Activated naive CD8-positive, alpha-beta T cell treated with anti-CD3 and anti-CD28 coated beads, Interleukin-2, amount 10 ng/mL, durations not matched to agents 7 days and 5 days (primary cell): ENCODE measurements at regions not wholly inside any gene's neighbourhood (a gene's known extent, or its start where the extent isn't known, plus 50 kb on each side); places are given as distances from the start of the nearest gene placed in this dataset.

Experiments
- ATAC-seq: fragments of 150-1000 bp; cut with Tn5 transposase; one replicate; pipeline ENCODE4 v1.10.0; 2021; ENCODE audit warnings: low read depth, moderate library complexity
- POLR2A ChIA-PET: fragments of 350-600 bp; sonication (Branson Sonifier 250); formaldehyde crosslinking; loops from one replicate; lab custom pipeline; 2021; ENCODE audit warnings: antibody characterized with exemption; lab: Charles Lee
- DNase-seq: peaks from one replicate; pipeline ENCODE4 v3.0.0; 2021
- H3K27ac Mint-ChIP-seq: one replicate; pipeline ENCODE4 v1.8.0; 2022; ENCODE audit warnings: mild to moderate bottlenecking, mixed read lengths
- H3K27me3 Mint-ChIP-seq: one replicate; pipeline ENCODE4 v1.8.0; 2022; ENCODE audit warnings: mild to moderate bottlenecking, moderate library complexity, mixed read lengths
- H3K36me3 Mint-ChIP-seq: one replicate; pipeline ENCODE4 v1.8.0; 2021; ENCODE audit warnings: mild to moderate bottlenecking, mixed read lengths
- H3K4me1 Mint-ChIP-seq: one replicate; pipeline ENCODE4 v1.8.0; 2021; ENCODE audit warnings: mixed read lengths
- H3K4me3 Mint-ChIP-seq: one replicate; pipeline ENCODE4 v1.8.0; 2022; ENCODE audit warnings: mild to moderate bottlenecking, moderate library complexity, mixed read lengths
- H3K9me3 Mint-ChIP-seq: one replicate; pipeline ENCODE4 v1.8.0; 2021; ENCODE audit warnings: mixed read lengths

DNA sequence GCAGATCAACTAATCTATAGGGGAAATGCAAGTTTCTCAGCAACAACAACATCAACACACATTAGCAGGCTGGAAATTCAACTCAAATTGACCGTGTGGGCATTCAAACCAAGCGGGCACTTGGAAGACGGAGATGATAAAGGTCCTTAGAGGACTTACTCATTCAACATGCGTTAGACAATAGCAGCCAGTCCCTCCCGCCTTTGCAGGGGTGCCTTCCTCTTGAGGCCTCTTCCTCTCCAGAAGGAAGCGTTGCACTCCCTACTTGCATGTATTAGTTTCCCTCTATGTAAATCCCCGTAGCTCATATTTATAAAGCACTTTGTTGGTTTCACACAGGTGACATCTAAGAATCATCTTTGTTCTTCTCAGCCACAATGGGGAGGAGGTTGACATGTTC lies 300.8 kb upstream of the STXBP5 start:
- POLR2A ChIA-PET: no interaction called here
- ATAC-seq (no peak), DNase-seq (no peak)
- Mint-ChIP-seq H3K27ac (no peak overlapping the region), H3K27me3 (peaks cover 6% of the 10 kb centered on the region), H3K4me3 (no peak overlapping the region), H3K9me3 (no peaks in the 10 kb centered on the region), H3K4me1 (no peaks in the 10 kb centered on the region), H3K36me3 (no peaks in the 10 kb centered on the region)

DNA sequence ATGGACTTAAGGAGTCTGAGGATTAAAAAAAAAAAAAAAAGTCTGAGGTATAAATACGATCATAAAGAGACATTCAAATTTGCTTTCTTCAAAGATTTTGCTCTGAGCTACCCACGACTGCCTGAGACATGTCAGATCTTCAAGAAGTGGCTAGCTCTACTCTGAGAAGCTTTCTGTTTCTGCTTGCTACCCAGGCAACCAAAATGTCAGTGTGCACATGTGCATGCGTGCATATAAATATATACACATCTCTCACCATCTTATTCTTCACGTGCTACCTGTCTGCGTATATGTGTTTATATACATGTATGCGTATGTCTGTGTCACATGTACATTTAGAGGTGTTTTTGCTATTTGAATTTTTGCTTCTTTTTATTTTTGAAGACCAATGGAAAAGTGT lies 299.6 kb upstream of the STXBP5 start:
- DNase-seq (no peak), ATAC-seq (no peak)
- Mint-ChIP-seq H3K27me3 (peaks cover 2% of the 10 kb centered on the region), H3K36me3 (no peaks in the 10 kb centered on the region), H3K4me3 (no peak overlapping the region), H3K4me1 (no peaks in the 10 kb centered on the region), H3K27ac (no peak overlapping the region), H3K9me3 (no peaks in the 10 kb centered on the region)
- POLR2A ChIA-PET: no interaction called here

DNA sequence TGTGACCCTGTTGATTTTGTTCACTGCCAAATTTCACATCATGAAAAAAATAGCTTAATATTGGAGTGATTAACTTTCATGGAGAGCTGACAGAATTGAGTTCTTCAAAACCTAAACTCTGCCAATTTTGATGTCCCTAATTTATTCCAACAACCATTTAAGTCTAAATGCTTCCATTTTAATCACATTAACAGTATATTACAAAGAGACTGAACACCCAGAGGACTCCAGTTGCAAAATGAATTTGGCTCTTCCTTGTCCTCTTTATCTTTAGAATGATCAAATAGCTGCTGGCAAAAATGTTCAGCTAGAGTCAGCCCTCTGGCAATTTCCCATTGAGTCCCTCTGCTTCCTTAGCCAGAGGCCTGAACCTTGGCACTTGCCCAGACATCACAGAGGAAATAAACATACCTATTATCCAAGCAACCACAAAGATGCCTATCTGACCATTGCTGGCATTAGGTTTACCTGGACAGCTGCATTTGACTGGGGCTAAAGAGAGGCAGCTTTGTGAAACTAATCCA lies 299.0 kb upstream of the STXBP5 start:
- POLR2A ChIA-PET: no interaction called here
- H3K27me3 Mint-ChIP-seq: peaks cover 2% of the 10 kb centered on the region
- no peaks in the 10 kb centered on the region for H3K4me1 Mint-ChIP-seq
- no peaks in the 10 kb centered on the region for H3K9me3 Mint-ChIP-seq
- no peak overlapping the region for H3K27ac Mint-ChIP-seq
- no peaks in the 10 kb centered on the region for H3K36me3 Mint-ChIP-seq
- DNase-seq (no peak), ATAC-seq (no peak)
- no peak overlapping the region for H3K4me3 Mint-ChIP-seq

DNA sequence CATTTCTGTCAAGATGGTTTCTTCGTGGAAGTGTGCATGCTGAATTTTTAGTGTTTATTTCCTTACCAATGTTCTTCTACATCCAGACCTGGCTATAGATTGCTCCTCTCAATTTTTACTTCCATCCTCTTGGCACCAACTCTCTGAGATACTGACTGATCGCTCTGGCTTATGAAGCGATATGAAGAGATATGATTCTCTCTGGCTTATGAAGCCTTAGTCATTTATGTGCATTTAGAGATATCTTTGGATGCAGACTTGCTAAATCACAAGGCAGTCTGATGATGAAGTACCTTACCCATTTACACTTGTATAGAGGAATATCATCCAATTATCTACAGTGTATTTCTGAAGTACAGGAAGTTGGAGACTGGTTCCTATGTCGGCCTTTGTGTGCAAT lies 295.4 kb upstream of the STXBP5 start:
- Mint-ChIP-seq H3K9me3 (no peaks in the 10 kb centered on the region), H3K27ac (no peak overlapping the region), H3K4me3 (no peak overlapping the region), H3K36me3 (no peaks in the 10 kb centered on the region), H3K4me1 (no peaks in the 10 kb centered on the region), H3K27me3 (peaks cover 3% of the 10 kb centered on the region)
- DNase-seq (no peak), ATAC-seq (no peak)
- POLR2A ChIA-PET: no interaction called here

DNA sequence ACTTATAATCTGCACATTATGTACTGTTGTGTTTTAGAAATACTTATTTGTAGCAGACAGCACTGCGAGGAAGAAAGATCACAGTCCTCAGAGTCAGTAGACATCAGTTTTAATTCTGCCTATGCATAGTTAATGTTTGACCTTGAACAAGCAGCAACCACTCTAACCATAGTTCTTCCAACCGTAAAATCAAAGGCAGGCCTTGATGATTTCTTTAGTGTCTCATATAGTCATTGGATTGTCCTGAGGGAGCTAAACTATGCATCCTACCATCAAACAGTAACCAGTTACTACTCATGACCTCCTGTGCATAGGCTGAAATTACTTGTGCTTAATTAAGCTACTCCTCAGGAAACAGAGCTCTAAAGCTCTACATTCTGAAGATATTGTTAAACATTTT lies 294.8 kb upstream of the STXBP5 start:
- Mint-ChIP-seq H3K9me3 (no peaks in the 10 kb centered on the region), H3K4me1 (peaks cover 1% of the 10 kb centered on the region), H3K27me3 (peaks cover 3% of the 10 kb centered on the region), H3K27ac (no peak overlapping the region), H3K36me3 (no peaks in the 10 kb centered on the region), H3K4me3 (no peak overlapping the region)
- ATAC-seq (no peak), DNase-seq (no peak)
- POLR2A ChIA-PET: no interaction called here

- no peak overlapping the region for H3K4me3 Mint-ChIP-seq
- no peak overlapping the region for H3K27ac Mint-ChIP-seq
- H3K9me3 Mint-ChIP-seq: no peaks in the 10 kb centered on the region
- POLR2A ChIA-PET: no interaction called here
- ATAC-seq (no peak), DNase-seq (no peak)
- H3K36me3 Mint-ChIP-seq: no peaks in the 10 kb centered on the region
- H3K4me1 Mint-ChIP-seq: peaks cover 1% of the 10 kb centered on the region
- H3K27me3 Mint-ChIP-seq: peaks cover 3% of the 10 kb centered on the region
These were observed 294.3 kb upstream of the STXBP5 start for GRCh38 chr6:146909886-146910285.

DNA sequence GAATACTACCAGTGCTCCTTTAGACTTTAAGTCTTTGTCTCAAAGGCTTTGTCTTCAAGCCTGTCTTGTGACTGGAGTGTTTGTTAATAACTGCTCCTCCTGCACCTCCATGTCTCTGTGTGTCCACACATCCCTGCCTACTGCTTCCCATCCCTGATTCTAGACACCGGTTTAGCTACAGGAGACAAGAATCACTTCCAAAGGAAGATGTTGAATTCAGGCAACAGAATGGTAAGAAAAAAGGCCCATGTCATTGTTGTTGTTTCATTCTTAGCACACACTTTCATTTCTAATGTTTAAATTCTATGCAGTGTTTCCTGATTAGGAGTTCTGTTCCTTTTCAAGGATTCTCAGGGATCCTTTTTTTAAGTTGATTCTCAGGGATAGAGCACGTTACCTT lies 293.6 kb upstream of the STXBP5 start:
- H3K4me3 Mint-ChIP-seq: no peak overlapping the region
- ATAC-seq: no peak
- no peaks in the 10 kb centered on the region for H3K9me3 Mint-ChIP-seq
- no peak overlapping the region for H3K27ac Mint-ChIP-seq
- peaks cover 1% of the 10 kb centered on the region for H3K4me1 Mint-ChIP-seq
- peaks cover 3% of the 10 kb centered on the region for H3K27me3 Mint-ChIP-seq
- POLR2A ChIA-PET: no interaction called here
- DNase-seq: no peak
- H3K36me3 Mint-ChIP-seq: no peaks in the 10 kb centered on the region

DNA sequence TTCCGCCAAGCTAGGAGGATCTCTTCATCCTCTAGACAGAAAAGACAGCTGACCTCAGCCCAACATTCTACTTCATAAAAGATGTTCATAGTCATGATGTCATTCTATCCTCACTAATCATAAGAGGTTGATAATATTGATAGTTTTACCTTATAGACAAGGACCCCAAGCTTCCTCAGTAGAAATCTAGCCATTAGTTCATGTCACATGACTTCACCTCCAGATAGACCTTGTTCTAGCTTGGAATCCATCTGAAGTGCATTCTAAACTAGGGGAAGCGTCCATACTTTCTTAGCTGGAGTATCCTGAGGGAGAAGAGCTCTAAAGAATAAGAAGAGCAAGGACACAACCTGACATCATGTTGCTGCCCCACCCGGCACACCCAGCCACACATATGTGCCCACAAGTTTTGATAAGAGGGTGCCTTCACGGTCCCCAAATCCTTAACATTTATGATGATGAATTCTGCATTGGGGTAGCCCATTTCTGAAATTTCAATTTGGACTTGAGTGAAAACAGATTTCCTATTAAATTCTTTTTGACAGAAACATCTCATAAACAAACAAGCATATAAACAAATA lies 292.5 kb upstream of the STXBP5 start:
- Mint-ChIP-seq H3K36me3 (no peaks in the 10 kb centered on the region), H3K27ac (no peak overlapping the region), H3K27me3 (peaks cover 3% of the 10 kb centered on the region), H3K4me3 (no peak overlapping the region), H3K9me3 (no peaks in the 10 kb centered on the region), H3K4me1 (peaks cover 1% of the 10 kb centered on the region)
- POLR2A ChIA-PET: no interaction called here
- ATAC-seq: no peak
- no peak for DNase-seq

DNA sequence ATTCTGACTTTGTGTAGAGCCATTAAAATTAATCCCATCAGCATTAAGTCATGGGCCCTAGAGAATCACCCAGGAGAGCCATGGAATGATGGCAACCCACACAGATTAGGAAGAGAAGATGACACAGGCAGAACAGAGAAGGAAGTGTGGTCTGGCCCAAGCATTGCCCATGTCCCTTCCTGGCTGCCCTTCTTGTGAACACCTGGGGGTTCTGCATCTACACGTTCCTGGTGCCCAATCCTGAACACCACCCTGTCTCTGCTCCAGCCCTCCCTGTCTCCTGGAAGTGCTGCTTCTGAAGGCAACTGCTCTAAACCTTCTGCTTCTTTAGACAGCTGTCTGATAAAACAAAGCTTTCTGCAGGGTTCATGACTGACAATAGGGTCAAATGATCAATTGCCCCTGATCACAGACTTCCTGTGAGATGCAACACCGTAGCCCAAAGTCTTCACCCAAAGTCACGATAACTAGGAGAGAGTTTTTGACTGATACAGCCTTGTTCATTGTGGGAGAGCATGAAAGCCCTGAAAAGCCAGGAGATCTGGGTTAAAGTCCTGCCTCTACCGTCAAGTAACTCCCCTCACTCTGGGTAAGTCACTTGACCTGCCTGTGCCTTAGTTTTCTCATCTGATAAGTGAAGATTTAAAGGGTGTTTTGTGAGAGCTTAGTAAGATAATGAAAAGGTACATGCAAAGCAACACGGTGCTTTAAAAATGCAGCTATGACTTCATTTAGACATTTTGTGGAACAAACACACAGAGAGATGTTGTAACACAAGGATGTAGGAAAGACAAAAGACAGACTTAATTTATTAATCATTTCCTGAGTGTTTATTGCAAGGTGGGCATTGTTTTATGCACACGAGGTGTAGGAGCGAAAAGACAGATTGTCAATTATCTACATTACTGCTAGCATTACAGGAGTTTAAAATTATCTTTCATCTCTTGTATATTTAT lies 291.2 kb upstream of the STXBP5 start:
- Mint-ChIP-seq H3K27me3 (peaks cover 3% of the 10 kb centered on the region), H3K27ac (no peak overlapping the region), H3K4me1 (peaks cover 1% of the 10 kb centered on the region), H3K9me3 (peaks cover 2% of the 10 kb centered on the region), H3K36me3 (no peaks in the 10 kb centered on the region), H3K4me3 (no peak overlapping the region)
- POLR2A ChIA-PET: no interaction called here
- ATAC-seq (no peak), DNase-seq (no peak)

DNA sequence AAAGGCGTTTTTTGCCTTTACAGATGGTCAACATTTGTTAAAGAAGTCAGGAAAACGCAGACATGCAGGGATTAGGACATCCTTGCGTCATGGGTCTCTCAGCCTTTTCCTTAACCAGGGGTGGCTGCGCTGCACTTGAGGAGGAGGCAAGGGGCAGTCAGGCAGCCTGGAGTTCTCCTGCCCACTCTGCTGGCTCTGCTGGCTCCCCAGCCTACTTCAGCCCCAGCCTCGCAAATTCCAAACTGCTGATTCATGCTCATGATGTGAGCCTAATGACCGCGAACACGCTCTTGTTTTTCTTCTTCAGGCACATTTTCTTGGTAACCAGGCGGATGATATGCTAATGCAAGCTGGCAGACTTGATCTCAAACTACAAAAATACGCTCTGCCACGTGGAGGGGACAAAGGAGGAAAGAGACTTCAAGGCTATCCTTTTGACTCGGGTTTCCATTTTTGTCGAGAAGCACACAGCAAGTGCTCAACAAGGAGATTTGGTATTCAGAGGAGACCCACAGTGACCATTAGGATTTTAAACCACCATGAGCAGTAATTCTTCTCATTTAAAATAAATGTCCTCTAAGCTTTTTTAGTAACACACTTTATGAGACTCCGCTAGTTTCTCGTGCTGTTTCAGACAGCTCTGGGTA lies 290.3 kb upstream of the STXBP5 start:
- H3K27ac Mint-ChIP-seq: no peak overlapping the region
- peaks cover 3% of the 10 kb centered on the region for H3K27me3 Mint-ChIP-seq
- H3K36me3 Mint-ChIP-seq: no peaks in the 10 kb centered on the region
- peaks cover 1% of the 10 kb centered on the region for H3K4me1 Mint-ChIP-seq
- ATAC-seq: no peak
- no peak for DNase-seq
- peaks cover 2% of the 10 kb centered on the region for H3K9me3 Mint-ChIP-seq
- no peak overlapping the region for H3K4me3 Mint-ChIP-seq
- POLR2A ChIA-PET: no interaction called here

GRCh38 chr6:146914489-146915483 lies 289.4 kb upstream of the STXBP5 start:
- Mint-ChIP-seq H3K27ac (no peak overlapping the region), H3K9me3 (peaks cover 2% of the 10 kb centered on the region), H3K4me3 (no peak overlapping the region), H3K27me3 (peaks cover 3% of the 10 kb centered on the region), H3K4me1 (peaks cover 1% of the 10 kb centered on the region), H3K36me3 (no peaks in the 10 kb centered on the region)
- POLR2A ChIA-PET: no interaction called here
- DNase-seq: no peak
- no peak for ATAC-seq

GRCh38 chr6:146915671-146916127 lies 288.5 kb upstream of the STXBP5 start:
- Mint-ChIP-seq H3K27me3 (peaks cover 3% of the 10 kb centered on the region), H3K27ac (no peak overlapping the region), H3K9me3 (peaks cover 2% of the 10 kb centered on the region), H3K36me3 (no peaks in the 10 kb centered on the region), H3K4me3 (no peak overlapping the region), H3K4me1 (peaks cover 1% of the 10 kb centered on the region)
- ATAC-seq: no peak
- no peak for DNase-seq
- POLR2A ChIA-PET: no interaction called here
